Spleen (tissue), 7 donors: ENCODE measurements at regions not wholly inside any gene's neighbourhood (a gene's known extent, or its start where the extent isn't known, plus 50 kb on each side); places are given as distances from the start of the nearest gene placed in this dataset.

Experiments used
- POLR2A ChIP-seq, 3 donors: fragments of 450-650 bp; IDR thresholded peaks; one replicate each; pipeline ENCODE4 v1.5.1; 2017; ENCODE audit warnings: antibody characterized with exemption in 3 of 3, mild to moderate bottlenecking in 1 of 3
- TF ChIP-seq, protein P1 (sequence below), 11 experiments: fragments of 200-600 bp in 7 of 11; fragments of 450-650 bp in 4 of 11; sonication (generic) in 4 of 11; IDR thresholded peaks in 8 of 11; conservative IDR thresholded peaks in 3 of 11; 1 replicate in 7 of 11; 2 replicates in 4 of 11; pipeline versions ENCODE4 v1.4.0 to v1.8.0; 2016 to 2021; ENCODE audit warnings: antibody characterized with exemption in 11 of 11, inconsistent platforms in 4 of 11, mild to moderate bottlenecking in 1 of 11
- donor health status: DM: no; HTN: no; CAD: no; lungs with moderate emphysema.
- donor health status: DM: no; HTN: no; CAD: no.
- donor health status: DM: no; HTN: no; CAD: no.

GRCh38 chr1:67570486-67571143 lies 114.4 kb upstream of the GADD45A start:
- TF ChIP-seq, protein P1, sequence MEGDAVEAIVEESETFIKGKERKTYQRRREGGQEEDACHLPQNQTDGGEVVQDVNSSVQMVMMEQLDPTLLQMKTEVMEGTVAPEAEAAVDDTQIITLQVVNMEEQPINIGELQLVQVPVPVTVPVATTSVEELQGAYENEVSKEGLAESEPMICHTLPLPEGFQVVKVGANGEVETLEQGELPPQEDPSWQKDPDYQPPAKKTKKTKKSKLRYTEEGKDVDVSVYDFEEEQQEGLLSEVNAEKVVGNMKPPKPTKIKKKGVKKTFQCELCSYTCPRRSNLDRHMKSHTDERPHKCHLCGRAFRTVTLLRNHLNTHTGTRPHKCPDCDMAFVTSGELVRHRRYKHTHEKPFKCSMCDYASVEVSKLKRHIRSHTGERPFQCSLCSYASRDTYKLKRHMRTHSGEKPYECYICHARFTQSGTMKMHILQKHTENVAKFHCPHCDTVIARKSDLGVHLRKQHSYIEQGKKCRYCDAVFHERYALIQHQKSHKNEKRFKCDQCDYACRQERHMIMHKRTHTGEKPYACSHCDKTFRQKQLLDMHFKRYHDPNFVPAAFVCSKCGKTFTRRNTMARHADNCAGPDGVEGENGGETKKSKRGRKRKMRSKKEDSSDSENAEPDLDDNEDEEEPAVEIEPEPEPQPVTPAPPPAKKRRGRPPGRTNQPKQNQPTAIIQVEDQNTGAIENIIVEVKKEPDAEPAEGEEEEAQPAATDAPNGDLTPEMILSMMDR (IDR thresholded peaks at IDR 0.05 in 8 of 11, conservative IDR thresholded peaks at IDR 0.05 in 3 of 11) = no peak
- no peak for TF ChIP-seq POLR2A (IDR thresholded peaks at IDR 0.05)
